NCI-H1092 treated with DMSO at 0.1 percent for 48 hours (cell line): ENCODE measurements at regions not wholly inside any gene's neighbourhood (a gene's known extent, or its start where the extent isn't known, plus 50 kb on each side); places are given as distances from the start of the nearest gene placed in this dataset.
A peak's percentile ranks its signal among the peaks of the same experiment; 100 is the strongest.

ENCODE experiments used
- DNase-seq: peaks from one replicate; lab custom pipeline; 2025; lab: John Stamatoyannopoulos, UW

DNA sequence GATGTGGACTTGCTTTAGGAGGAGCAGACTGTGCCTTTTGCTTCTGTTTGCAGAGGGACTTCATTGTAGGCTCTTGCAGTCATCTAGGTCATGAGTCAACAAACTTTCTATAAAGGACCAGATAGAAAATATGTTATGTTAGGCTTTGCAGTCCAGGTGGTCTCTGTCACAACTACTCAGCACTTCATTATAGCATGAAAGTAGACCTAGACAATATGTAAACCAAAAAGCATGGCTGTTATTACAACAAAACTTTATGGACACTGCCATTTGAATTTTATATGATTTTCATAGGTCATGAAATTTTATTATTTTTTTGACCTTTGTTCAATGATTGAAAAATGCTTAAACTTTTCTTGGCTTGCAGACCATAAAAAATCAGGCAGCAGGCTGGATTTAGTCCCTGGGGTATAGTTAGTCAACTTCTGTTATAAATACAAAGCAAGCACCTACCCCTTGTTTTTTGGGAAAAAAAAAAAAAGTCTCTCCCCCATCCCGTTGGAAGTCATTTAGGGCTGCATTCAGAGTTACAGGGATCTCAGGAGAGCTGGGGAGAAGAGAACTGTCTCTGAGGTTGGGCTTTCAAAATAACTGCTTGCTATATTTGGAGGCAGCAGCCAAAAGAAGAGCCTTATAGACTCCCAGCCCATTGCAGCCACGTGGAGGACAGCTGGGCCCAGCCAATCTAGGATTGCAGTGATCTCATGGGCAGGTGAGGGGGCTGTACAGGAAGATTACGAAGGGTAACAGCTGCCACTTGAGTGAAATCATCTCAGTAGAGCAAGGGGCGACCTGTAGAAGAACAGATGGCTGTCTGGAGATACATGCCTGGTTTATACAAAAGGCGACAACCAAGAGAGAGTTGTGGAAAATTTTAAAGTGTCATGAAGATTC is 136.6 kb upstream of the TNC start:
- DNase-seq: peak; percentile 55

DNA sequence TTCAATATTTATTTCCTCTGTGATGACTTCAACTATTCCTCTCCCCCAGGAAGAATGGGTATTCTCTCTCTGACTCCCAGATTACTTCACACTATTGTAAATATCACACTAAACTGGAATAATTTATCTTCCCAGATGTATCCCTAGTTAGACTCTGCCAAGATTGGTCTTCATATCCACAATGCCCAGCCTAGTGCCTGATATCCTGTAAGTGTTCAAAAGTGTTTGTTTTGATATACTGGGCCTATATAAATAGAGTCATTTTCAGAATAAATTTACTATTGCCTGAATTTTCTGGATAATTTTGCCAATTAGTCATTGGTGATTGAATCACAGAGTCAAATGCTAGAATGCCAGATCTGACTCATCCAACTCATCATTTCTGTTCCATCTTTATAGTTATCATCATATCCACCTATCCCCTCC is 143.7 kb upstream of the TNC start:
- DNase-seq: peak; percentile 32

DNA sequence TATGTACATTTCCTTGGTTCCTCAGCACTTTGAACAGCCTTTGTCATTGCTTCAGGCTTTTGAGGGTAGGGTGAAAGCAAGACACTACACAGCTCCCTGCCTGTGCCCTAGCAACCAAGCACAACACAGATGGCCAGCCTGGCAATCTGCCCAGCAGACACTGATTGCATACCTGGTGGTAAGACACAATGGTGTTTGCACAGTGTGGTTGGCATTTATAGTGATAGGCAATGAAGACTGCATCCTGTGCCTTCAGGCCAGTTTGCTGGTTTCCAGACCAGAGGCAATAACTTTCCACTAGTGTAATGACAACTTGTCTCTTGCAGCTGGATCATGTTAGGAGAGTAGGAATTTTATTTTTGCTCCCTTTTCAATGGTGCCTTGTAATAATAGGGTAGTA is 144.5 kb upstream of the TNC start:
- DNase-seq: peak; percentile 98

DNA sequence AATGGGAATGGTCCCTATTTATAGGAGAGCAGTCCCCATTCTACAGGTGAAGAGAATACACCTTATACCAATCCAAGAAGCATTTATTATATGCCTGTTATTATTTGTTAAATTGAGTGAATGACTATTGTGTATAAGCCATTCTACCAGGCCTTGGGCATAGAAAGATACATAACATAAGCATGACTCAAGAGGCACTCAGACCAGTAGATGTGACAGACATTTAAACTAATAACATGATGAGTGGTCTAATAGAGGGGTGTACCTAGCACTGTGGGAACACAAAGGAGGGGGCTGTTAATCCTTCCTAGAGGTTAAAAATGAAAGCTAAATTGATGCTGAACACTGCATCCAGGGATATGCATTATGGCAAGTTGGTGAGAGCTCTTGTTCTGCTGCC is 145.0 kb upstream of the TNC start:
- peak; percentile 79 for DNase-seq

DNA sequence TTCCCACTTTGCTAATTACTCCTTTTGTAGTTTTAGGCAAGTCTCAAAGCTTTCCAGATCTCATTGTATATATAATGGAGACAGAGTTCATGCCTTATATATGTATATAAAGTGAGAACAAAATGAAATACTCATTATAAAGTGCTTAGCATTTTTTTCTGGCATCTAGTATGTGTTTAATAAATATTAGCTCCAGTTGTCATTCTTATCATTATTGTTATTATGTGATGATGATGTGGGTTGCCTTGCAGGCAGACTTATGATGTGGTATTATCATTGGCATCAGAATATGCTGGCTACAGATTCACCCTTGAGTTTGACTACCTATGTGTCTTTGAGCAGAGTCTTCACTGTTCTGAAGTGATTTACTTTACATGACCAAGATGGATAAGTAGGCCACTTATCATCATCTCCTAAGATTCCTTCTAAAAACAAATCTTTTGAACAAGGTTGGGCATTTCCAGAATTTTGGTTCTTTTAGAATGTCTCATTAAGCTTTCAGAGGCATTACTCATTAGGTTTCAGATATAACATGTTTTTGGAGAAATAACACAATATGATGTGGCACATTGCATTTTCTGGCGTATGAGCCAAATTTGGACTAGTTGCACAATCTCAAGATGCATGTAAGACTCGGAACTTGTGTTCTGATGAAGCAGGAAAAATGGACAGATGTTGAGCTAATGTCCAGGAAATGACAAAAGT is 145.6 kb upstream of the TNC start:
- DNase-seq: no peak

DNA sequence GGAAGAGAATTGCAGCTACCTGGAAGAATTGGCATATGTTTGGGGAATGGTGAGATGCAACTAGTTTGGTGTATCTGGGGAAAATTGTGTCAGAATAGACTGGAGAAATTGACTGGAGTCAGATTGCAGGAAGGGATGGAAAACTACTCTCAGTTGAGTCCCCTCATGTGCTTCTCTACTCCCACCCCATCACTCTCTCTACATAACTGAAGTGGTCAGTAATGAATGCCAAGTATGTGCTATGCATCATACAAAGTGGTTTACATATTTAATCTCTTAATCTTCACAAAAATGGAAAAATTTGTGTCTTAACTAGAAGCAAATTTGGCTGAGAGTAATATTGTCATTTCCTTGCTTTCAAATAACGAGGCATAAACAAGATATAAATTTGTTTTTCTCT is 146.4 kb upstream of the TNC start:
- no peak for DNase-seq

DNA sequence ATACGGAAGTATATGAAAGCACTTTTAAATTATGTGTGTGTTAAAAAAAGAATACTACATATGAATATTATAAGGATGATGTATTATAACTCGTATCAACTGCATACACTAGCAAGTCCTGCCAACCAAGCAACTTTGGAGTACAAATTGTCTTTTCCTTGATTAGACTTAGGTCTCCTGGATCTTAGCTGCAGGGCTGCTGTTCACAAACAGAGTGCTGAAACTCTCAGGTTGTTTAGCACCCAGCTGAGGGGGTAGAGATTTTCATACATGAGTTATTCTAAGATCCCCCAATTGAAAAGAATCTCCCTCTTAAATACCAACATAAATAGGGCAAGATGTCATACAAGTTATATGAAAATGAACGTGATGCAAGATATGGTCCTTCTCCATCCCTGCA is 149.8 kb upstream of the TNC start:
- no peak for DNase-seq

DNA sequence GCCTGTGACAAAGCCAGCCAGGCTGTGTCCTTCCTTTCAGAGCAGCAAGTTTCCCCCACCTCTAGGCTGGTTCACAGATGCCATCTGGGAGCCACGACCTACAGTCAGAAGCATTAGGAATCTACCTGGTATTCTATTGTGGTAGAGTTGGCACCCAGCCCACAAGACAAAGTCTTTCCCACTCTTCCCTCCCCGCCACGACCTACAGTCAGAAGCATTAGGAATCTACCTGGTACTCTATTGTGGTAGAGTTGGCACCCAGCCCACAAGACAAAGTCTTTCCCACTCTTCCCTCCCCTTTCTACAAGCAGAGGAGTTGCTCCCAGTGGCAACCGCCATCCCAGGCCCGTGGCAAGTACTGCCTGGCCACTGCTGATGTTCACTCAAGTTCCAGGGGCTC is 157.8 kb upstream of the TNC start:
- no peak for DNase-seq

DNA sequence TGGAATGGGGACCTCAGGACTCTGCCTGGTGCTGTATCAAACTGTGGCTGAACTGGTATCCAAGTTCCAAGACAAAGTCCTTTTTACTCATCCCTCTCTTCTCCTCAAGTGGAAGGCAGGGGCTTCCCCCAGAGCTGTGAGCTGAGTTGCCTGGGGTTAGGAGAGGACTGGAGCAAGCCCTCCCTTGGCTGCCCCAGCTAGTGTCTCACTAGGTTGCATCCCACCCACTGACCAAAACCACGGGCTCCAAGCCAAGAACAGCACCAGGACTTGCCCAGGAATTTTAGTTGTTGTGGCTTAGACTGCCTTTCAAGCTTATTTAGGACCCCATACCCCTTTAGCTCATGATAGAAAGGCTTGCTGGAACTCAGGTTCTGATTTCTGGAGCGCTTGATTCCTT is 158.7 kb upstream of the TNC start:
- no peak for DNase-seq

DNA sequence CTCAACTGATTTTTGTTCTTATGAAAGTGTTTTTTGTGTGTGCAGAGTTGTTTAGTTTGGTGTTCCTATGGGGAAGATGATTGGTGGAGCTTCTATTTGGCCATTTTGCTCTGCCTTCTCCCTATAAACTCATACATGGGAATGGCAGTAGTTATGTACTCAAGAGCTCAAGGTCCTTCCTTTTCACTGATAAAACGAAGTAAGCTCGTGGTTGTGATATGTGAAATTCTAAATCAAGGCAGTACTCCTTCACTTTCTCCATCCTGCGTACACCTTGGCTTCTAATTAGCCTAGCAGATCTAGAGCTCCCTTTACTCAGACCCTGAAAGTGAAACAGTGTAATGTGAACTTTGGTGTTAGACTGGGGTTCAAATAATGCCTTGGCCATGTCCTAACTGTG is 159.3 kb upstream of the TNC start:
- no peak for DNase-seq

DNA sequence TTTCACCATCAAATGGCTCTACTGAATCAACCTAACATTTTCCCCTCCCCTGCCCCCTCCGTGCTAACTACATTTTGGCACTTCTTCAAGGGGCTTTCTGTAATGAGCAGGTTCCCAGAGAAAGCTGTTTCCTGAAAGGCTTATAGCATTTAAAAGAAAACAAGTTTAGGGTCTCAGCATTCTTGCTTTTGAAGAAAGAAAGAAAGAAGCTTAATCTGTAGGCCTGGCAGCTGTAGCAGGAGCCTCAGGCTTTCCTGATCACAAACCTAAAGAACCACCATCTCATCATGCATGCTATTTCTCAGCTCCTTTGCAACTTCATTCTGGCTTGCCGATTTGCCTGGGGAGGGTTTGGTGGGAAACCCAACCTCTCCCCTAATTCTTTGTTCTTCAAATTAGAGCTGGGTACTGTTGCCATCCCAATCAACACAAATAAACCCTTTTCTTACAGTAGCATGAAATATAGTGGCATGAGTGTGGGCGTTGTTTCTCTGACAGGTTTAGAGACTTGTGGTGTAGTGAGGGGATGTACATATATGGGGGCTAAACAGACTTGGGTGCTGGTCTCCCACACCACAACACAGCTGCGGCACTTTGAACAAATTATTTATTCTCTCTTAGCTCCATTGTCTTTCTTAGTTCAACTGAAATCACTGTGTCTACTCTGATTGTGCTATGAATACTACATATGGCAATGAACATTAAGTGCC is 160.5 kb upstream of the TNC start:
- DNase-seq: no peak

DNA sequence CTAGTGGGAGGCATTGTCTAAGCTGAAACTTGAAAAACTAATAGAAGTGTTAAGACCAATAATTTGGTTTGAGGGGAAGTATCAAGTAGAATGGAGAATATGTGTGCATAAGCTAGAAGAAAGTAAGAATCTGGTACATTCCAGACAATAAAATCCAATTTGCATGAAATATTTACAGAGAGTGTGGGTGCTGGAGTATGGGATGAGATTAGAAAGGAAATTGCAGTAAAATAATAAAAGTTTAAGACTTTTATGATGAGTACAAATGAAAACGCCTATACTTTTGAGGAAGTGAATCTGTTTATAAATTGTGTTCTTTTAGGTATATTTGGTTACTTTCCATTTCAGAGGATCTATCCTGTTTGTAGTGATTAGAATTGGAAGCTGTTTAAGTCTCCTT is 165.4 kb upstream of the TNC start:
- DNase-seq: no peak

DNA sequence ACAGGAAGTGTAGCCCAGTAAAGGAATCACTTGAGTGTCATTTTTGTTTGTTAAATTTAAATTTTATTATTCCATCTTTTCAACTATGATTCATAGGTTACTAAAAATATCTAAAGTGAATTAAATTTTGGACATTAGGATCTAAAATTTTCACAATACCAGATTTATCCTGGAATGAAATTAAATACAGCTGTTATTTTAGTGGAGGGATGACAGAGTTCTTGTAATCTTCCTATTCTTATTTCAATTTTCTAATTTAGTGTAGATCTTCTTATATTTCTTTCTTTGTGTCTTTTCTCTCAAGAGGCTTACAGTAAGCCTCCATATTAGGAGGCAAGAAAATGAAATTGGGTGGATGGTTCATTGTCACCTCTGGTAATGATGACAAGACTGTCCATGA is 167.9 kb upstream of the TNC start:
- no peak for DNase-seq

DNA sequence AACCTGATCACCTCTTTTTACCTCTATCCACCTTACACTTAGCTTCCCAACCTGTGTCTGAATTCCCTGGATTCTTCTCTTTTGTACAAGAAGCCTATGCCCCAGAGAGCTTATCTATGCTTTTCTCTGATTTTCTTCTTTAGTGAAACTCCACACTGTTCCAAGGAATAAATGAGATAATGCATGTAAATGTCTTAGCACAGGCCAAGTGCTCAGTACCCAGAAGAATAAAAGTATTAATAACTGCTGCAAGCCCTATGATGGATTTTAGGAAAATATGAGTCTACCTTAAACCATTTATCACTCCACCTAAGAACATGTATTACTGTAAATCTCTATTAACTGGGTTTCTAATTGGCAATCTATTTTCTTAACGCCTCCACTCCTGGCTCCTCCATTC is 168.5 kb upstream of the TNC start:
- DNase-seq: no peak

DNA sequence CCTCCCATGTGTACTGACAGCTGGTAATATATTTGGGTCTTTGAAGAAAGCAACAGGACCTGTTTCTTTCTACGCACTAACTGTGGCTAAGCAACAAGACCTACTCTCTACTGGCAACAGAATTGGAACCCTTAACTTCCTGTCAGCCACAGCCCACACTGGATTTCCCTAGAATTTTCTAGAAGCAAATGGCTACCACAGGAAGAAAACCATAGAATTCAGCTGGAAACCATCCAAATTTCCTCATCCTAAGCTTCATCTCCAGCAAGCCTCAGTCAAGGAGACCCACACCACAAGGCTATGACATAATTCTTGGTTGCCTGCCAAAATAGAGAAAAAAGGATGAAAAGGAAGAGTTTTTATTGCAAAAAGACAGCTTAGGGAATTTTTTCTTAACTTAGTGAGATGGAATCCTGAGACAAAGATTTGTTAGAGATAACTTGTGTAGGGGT is 171.8 kb upstream of the TNC start:
- no peak for DNase-seq

DNA sequence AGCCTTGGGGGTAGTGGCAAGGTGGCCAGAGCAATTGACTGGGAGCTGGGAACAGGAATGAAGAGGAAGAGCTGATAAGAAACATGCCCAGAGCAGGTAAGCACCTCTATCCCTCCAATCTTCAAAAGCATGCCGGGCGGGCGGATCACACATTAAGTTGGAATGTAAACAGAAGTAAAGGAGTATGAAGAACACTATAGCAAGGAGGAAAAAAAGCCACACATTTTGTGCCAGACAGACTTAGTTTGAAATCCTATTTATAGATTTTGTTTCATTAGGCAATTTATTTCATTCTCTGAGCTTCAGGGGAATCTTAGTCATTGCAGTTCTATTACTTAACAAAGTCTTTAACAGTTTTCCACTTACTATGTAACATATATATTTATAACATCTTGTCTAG is 173.9 kb upstream of the TNC start:
- DNase-seq: no peak

DNA sequence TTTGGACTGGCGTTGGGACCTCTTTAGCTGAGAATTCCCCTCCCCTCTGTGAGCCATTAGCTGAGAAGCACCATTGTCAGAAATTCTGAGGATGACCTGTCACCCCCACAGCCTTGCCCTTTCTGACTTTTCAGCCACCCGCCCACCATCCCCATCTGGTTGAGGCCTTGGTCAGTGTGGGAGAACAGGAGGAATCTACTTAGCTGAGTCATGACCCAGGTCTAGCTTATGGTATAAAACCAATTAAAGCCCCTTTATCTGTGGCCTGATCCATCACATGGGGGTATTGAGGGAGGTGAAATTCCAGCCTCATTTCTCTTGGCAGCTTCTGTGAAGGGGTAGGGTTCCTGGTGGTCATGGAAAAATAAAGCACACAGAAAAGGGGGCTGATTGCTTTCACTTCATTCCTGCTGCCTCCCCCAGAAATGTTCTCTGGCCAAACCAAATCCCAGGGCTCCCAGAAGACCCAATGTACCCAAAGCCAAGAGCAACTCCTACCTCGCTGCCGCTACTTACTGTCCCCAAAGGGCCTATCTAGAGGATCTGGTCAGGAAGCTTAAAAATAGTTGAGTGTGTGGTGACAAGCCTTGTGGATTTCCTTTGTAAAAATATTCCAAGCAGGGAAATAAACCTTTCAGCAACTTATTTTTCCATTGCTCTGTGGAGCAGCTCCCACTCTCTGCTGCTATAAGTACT is 174.8 kb upstream of the TNC start:
- no peak for DNase-seq

DNA sequence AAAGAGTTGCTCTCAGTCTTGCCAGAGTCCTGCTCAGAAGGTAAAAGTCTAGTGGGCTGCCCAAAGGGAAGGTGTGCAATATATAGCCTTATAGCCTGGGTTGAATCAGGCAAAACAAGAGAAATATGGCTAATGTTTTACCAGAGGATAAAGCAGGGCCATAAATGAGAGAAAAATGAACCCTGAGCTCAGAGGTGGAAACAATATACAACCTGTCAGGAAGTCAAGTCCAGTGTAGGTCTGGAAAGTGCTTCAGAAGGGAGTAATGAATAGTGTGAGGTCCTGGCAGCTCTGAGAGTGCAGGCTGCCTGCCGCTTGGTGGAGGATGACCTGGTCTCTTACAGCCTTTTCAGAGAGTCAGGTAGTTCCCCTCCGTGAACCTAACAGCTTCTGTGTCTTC is 177.8 kb upstream of the TNC start:
- DNase-seq: no peak

DNA sequence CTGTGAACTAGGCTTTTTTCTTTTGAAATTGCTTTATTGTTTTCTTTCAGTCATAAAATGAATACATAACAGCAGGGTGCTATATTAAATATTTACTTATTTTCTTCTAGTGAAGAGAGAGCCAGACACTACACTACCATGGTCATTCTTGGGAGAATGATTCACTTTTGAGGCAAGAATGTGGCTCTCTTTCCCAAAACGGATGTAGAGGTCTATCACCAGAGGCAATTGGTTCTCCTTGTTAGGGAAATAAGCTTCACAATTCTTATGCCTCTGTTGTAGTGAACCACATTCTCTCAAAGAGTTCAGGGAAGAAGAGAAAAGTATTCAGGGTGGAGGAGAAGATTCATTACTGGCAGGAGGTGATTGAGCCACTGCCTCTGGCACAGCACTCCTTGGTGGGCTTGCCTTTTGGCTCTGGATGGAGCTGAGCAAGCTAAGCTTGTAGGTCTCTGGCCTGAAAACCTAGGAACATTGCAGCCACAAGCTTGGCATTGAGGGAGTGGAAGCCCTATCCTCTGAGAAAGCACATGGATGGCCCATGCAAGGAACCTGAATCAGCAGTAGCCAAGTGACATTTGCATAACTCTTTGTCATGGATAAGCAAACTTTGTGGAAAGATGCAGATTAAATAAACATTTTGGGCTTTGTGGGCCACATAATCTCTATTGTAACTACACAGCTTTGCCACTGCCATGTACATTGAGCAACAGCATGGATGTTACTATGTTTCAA is 179.0 kb upstream of the TNC start:
- no peak for DNase-seq

DNA sequence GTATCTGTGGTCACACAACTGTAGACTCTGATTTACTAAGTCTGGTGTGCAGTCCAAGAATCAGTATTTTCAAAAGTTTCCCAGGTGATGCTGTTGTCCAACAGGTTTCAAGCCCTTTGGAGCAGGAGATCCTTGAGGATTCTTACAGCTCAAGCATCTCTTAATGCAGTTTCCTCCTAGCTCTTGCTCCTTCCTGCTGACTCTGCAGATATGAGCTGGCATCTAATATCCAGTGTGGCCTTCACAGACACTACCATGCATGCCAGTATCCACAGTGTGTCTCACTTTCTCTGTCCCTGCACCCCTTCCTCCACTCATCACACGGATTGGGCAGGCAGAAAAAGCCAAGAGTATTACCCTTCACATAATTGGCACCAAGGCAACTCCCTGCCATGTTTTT is 182.2 kb upstream of the TNC start:
- DNase-seq: no peak

DNA sequence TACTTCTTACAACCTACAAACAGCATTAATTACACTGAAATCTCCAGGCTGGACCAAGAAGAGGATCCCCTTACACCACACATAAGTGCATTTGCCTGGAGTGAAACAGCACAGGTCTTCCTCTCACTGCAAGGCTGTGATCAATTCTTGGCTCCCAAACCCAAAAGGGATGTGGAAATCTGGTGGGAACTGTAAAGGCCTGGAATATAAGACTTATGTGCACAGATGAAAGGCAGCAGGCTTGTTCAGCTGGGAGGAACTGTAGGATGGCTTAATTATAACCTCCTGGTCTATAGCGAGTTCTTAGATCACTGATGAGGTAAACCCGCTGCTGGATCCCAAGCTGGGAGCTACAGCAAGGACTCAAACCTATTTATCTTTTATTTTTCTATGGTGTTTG is 182.9 kb upstream of the TNC start:
- no peak for DNase-seq

DNA sequence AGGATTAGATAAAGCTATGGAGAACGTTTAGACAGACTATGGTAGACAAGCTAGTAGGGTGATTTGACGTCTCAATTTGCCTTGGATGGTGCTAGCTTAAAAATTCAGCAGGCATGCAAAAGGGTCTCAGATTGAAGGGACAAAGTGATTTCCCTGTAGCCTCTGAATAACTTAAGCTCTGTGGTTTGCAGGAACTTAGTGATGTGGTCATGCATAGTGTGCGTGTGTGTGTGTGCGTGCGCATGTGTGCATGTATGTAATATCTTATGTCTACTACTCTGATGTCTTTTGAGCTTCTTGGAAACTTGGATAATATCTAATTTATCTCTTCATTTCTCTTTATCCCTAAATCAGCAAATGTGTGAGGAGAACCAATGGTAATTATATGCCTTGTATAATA is 183.6 kb upstream of the TNC start:
- DNase-seq: no peak
